H9 (cell line): ENCODE measurements at regions not wholly inside any gene's neighbourhood (a gene's known extent, or its start where the extent isn't known, plus 50 kb on each side); places are given as distances from the start of the nearest gene placed in this dataset.

Experiments
- DNase-seq: peaks from one replicate; pipeline ENCODE4 v3.0.0-alpha.2; 2017
- H2AFZ ChIP-seq: one replicate; pipeline ENCODE4 v1.6.1; 2013; ENCODE audit warnings: mild to moderate bottlenecking, low read length, control low read depth, moderate library complexity
- H2AK5ac ChIP-seq: 2 replicates; pipeline ENCODE4 v1.6.1; 2013; ENCODE audit warnings: low read length, control low read depth, mixed read lengths; ENCODE audit not compliant: insufficient read length
- H2BK120ac ChIP-seq: one replicate; pipeline ENCODE4 v1.6.1; 2013; ENCODE audit warnings: low read depth, mild to moderate bottlenecking, low read length, control low read depth, inconsistent platforms; ENCODE audit not compliant: poor library complexity, severe bottlenecking
- H2BK12ac ChIP-seq: 2 replicates; pipeline ENCODE4 v1.6.1; 2013; ENCODE audit warnings: low read length, control low read depth, mixed read lengths, low read depth; ENCODE audit not compliant: insufficient read length
- H2BK15ac ChIP-seq: 2 replicates; pipeline ENCODE4 v1.6.1; 2013; ENCODE audit warnings: low read depth, low read length, control low read depth
- H2BK20ac ChIP-seq: one replicate; pipeline ENCODE4 v1.6.1; 2013; ENCODE audit warnings: low read depth, mild to moderate bottlenecking, low read length, control low read depth, inconsistent platforms; ENCODE audit not compliant: poor library complexity, severe bottlenecking
- H2BK5ac ChIP-seq: 2 replicates; pipeline ENCODE4 v1.6.1; 2013; ENCODE audit warnings: low read length, control low read depth, mixed read lengths; ENCODE audit not compliant: insufficient read length
- H3K14ac ChIP-seq: 2 replicates; pipeline ENCODE4 v1.6.1; 2013; ENCODE audit warnings: low read length, control low read depth; ENCODE audit not compliant: insufficient read depth
- H3K18ac ChIP-seq: 2 replicates; pipeline ENCODE4 v1.6.1; 2013; ENCODE audit warnings: low read depth, mild to moderate bottlenecking, mixed read lengths, low read length, control low read depth; ENCODE audit not compliant: insufficient read length
- H3K23ac ChIP-seq: 2 replicates; pipeline ENCODE4 v1.6.1; 2013; ENCODE audit warnings: low read length, control low read depth, mixed read lengths, low read depth; ENCODE audit not compliant: insufficient read length
- H3K23me2 ChIP-seq: 2 replicates; pipeline ENCODE4 v1.6.1; 2013; ENCODE audit warnings: low read depth, mild to moderate bottlenecking, mixed read lengths, low read length, control low read depth; ENCODE audit not compliant: insufficient read length, poor library complexity, severe bottlenecking
- H3K27ac ChIP-seq: 2 replicates; pipeline ENCODE4 v1.5.1; 2013; ENCODE audit warnings: low read length, control low read depth, mixed read lengths, low read depth; ENCODE audit not compliant: insufficient read length
- H3K27me3 ChIP-seq: 2 replicates; pipeline ENCODE4 v1.6.1; 2013; ENCODE audit warnings: low read length, control low read depth, inconsistent platforms; ENCODE audit not compliant: insufficient read depth
- H3K4ac ChIP-seq: 2 replicates; pipeline ENCODE4 v1.6.1; 2013; ENCODE audit warnings: low read depth, mild to moderate bottlenecking, control low read depth, inconsistent platforms, low read length, moderate library complexity
- H3K4me1 ChIP-seq: 2 replicates; pipeline ENCODE4 v1.6.1; 2013; ENCODE audit warnings: low read length, control low read depth, inconsistent platforms; ENCODE audit not compliant: insufficient read depth
- H3K4me2 ChIP-seq: 2 replicates; pipeline ENCODE4 v1.6.1; 2013; ENCODE audit warnings: low read length, control low read depth, mixed read lengths; ENCODE audit not compliant: insufficient read length, insufficient read depth
- H3K56ac ChIP-seq: 2 replicates; pipeline ENCODE4 v1.6.1; 2013; ENCODE audit warnings: low read depth, mild to moderate bottlenecking, mixed read lengths, low read length, control low read depth; ENCODE audit not compliant: insufficient read length
- H3K79me1 ChIP-seq: 2 replicates; pipeline ENCODE4 v1.6.1; 2013; ENCODE audit warnings: low read depth, mild to moderate bottlenecking, moderate library complexity, low read length, control low read depth, inconsistent platforms; ENCODE audit not compliant: insufficient read depth, poor library complexity, severe bottlenecking
- H3K79me2 ChIP-seq: 2 replicates; pipeline ENCODE4 v1.6.1; 2013; ENCODE audit warnings: low read length, control low read depth, inconsistent platforms; ENCODE audit not compliant: insufficient read depth
- H3K9ac ChIP-seq: 2 replicates; pipeline ENCODE4 v1.6.1; 2013; ENCODE audit warnings: low read length, control low read depth, mixed read lengths; ENCODE audit not compliant: insufficient read length; ENCODE audit errors: extremely low read depth
- H3K9me3 ChIP-seq: one replicate; pipeline ENCODE4 v1.6.1; 2013; ENCODE audit warnings: low read depth, low read length, inconsistent platforms; ENCODE audit not compliant: control insufficient read depth
- H3T11ph ChIP-seq: one replicate; pipeline ENCODE4 v1.6.1; 2013; ENCODE audit warnings: mild to moderate bottlenecking, low read length, control low read depth, inconsistent platforms
- H4K20me1 ChIP-seq: one replicate; pipeline ENCODE4 v1.6.1; 2013; ENCODE audit not compliant: control insufficient read depth, insufficient read length, insufficient read depth
- H4K5ac ChIP-seq: 2 replicates; pipeline ENCODE4 v1.6.1; 2013; ENCODE audit warnings: low read depth, mild to moderate bottlenecking, mixed read lengths, low read length, control low read depth; ENCODE audit not compliant: insufficient read length
- H4K8ac ChIP-seq: replicated peaks from 2 replicates; pipeline ENCODE4 v1.6.1; 2013; ENCODE audit warnings: low read length, control low read depth, mixed read lengths, low read depth; ENCODE audit not compliant: insufficient read length
- H4K91ac ChIP-seq: 2 replicates; pipeline ENCODE4 v1.6.1; 2013; ENCODE audit warnings: low read depth, mild to moderate bottlenecking, moderate library complexity, mixed read lengths, low read length, control low read depth; ENCODE audit not compliant: insufficient read length
- H3K27ac Mint-ChIP-seq, 3 experiments: 2 replicates in 2 of 3; 3 replicates in 1 of 3; pipeline ENCODE4 v1.8.0; 2020 to 2021; ENCODE audit warnings: mixed read lengths in 3 of 3, mild to moderate bottlenecking in 1 of 3, moderate library complexity in 1 of 3
- H3K27me3 Mint-ChIP-seq: 2 replicates; pipeline ENCODE4 v1.8.0; 2021; ENCODE audit warnings: low read depth, mild to moderate bottlenecking, moderate library complexity, mixed read lengths
- H3K36me3 Mint-ChIP-seq, 3 experiments: 2 replicates in 2 of 3; 3 replicates in 1 of 3; pipeline ENCODE4 v1.8.0; 2020 to 2021; ENCODE audit warnings: low read depth in 3 of 3, mixed read lengths in 3 of 3; ENCODE audit not compliant: insufficient read depth in 1 of 3
- H3K4me1 Mint-ChIP-seq, 2 experiments: 2 replicates each; pipeline ENCODE4 v1.8.0; 2020; ENCODE audit warnings: mixed read lengths in 2 of 2
- H3K4me3 Mint-ChIP-seq, 2 experiments: 2 replicates in 1 of 2; 3 replicates in 1 of 2; pipeline ENCODE4 v1.8.0; 2020 to 2021; ENCODE audit warnings: mild to moderate bottlenecking in 2 of 2, mixed read lengths in 2 of 2, moderate library complexity in 1 of 2
- H3K9me3 Mint-ChIP-seq, 2 experiments: 2 replicates in 1 of 2; 3 replicates in 1 of 2; pipeline ENCODE4 v1.8.0; 2020; ENCODE audit warnings: mild to moderate bottlenecking in 2 of 2, mixed read lengths in 2 of 2, moderate library complexity in 1 of 2
- WGBS: extraction: QIAGEN DNeasy Blood & Tissue Kit; methylation state at CpG from one replicate; pipeline ENCODE4 v1.1.7; 2013; ENCODE audit warnings: missing lambda C conversion rate, low lambda C conversion rate, mixed read lengths; ENCODE audit not compliant: insufficient read length; ENCODE audit errors: extremely low coverage; 5-methylcytosine and 5-hydroxymethylcytosine counted together
- TF ChIP-seq, protein P1 (sequence below): fragments of 200-600 bp; sonication (generic); conservative IDR thresholded peaks from 3 replicates; pipeline ENCODE4 v1.8.0; 2021; ENCODE audit warnings: antibody characterized with exemption, mild to moderate bottlenecking

DNA sequence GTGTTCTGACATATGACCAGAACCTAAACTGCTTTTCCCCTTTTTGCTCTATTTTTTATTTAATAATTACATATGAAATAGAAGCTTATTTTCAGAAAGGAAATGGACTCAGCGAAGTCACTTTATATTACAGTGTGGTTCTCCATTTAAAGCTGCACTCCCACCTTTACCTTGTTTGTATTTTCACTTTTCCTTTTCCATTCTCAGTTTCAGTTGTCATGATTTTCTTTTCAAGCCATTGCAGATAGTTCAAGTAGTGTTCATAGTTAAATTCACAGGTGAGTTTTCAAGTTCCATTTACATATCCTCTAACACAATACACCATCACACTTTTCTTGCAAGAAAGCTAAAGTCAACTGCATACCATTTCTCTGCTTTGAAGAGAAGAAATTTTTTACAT is 400.2 kb downstream of the HACE1 start:
- no peak for DNase-seq
- Histone ChIP-seq H3T11ph (no peak overlapping the region), H3K14ac (no peak overlapping the region), H2AFZ (no peak overlapping the region), H2BK15ac (no peak overlapping the region), H2BK120ac (no peak overlapping the region), H2BK20ac (no peak overlapping the region), H4K8ac (no peak overlapping the region), H4K5ac (no peak overlapping the region), H3K4ac (no peak overlapping the region), H2BK12ac (no peak overlapping the region), H3K18ac (no peak overlapping the region), H3K23ac (no peak overlapping the region), H4K20me1 (no peaks in the 10 kb centered on the region), H3K27ac (no peak overlapping the region), H3K23me2 (no peaks in the 10 kb centered on the region), H3K79me2 (no peaks in the 10 kb centered on the region), H3K9me3 (no peaks in the 10 kb centered on the region), H3K4me1 (no peaks in the 10 kb centered on the region), H3K79me1 (no peaks in the 10 kb centered on the region), H3K27me3 (no peaks in the 10 kb centered on the region), H4K91ac (no peak overlapping the region), H3K4me2 (no peak overlapping the region), H2AK5ac (no peak overlapping the region), H2BK5ac (no peak overlapping the region), H3K56ac (no peak overlapping the region), H3K9ac (no peak overlapping the region)
- whole genome bisulfite sequencing = no CpG with 5 or more reads among the region's 1 CpG
- H3K36me3 Mint-ChIP-seq = no peaks in the 10 kb centered on the region
- no peak overlapping the region for H3K4me3 Mint-ChIP-seq
- no peak overlapping the region for H3K27ac Mint-ChIP-seq
- TF ChIP-seq, protein P1, sequence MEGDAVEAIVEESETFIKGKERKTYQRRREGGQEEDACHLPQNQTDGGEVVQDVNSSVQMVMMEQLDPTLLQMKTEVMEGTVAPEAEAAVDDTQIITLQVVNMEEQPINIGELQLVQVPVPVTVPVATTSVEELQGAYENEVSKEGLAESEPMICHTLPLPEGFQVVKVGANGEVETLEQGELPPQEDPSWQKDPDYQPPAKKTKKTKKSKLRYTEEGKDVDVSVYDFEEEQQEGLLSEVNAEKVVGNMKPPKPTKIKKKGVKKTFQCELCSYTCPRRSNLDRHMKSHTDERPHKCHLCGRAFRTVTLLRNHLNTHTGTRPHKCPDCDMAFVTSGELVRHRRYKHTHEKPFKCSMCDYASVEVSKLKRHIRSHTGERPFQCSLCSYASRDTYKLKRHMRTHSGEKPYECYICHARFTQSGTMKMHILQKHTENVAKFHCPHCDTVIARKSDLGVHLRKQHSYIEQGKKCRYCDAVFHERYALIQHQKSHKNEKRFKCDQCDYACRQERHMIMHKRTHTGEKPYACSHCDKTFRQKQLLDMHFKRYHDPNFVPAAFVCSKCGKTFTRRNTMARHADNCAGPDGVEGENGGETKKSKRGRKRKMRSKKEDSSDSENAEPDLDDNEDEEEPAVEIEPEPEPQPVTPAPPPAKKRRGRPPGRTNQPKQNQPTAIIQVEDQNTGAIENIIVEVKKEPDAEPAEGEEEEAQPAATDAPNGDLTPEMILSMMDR = no peak
- no peaks in the 10 kb centered on the region for H3K27me3 Mint-ChIP-seq
- H3K4me1 Mint-ChIP-seq = no peaks in the 10 kb centered on the region
- no peaks in the 10 kb centered on the region for H3K9me3 Mint-ChIP-seq
